Right atrium auricular region (tissue), 2 donors: ENCODE measurements at regions not wholly inside any gene's neighbourhood (a gene's known extent, or its start where the extent isn't known, plus 50 kb on each side); places are given as distances from the start of the nearest gene placed in this dataset.
"Not testable (repeated sequence)": the region's sequence is repeated elsewhere in the genome, so short reads cannot be mapped to it uniquely, and the experiment has no call there.

Source experiments
- DNase-seq: peaks from one replicate; pipeline ENCODE4 v3.0.0-alpha.2; 2019; ENCODE audit warnings: low spot score
- H3K27ac ChIP-seq, 2 donors: fragments of 200-600 bp; sonication (generic); 1 replicate in 1 of 2; 2 replicates in 1 of 2; pipeline ENCODE4 v1.5.1; 2016 to 2019
- H3K27me3 ChIP-seq, 2 donors: fragments of 200-600 bp; sonication (generic); one replicate each; pipeline versions ENCODE4 v1.5.1 to v1.6.0; 2017 to 2019
- H3K36me3 ChIP-seq: fragments of 200-600 bp; sonication (generic); one replicate; pipeline ENCODE4 v1.5.1; 2016
- H3K4me1 ChIP-seq, 2 donors: fragments of 200-600 bp; sonication (generic); one replicate each; pipeline versions ENCODE4 v1.5.1 to v1.6.0; 2017 to 2019
- H3K4me3 ChIP-seq, 2 donors: fragments of 200-600 bp; sonication (generic); 1 replicate in 1 of 2; 2 replicates in 1 of 2; pipeline ENCODE4 v1.5.1; 2017 to 2019; ENCODE audit warnings: mild to moderate bottlenecking in 1 of 2, moderate library complexity in 1 of 2
- H3K9me3 ChIP-seq, 2 donors: fragments of 200-600 bp; sonication (generic); one replicate each; pipeline ENCODE4 v1.5.1; 2019
- CTCF ChIP-seq, 2 donors: fragments of 200-600 bp; sonication (generic); IDR thresholded peaks; one replicate each; pipeline ENCODE4 v1.5.1; 2019; ENCODE audit warnings: antibody characterized with exemption in 2 of 2

- no peaks in the 10 kb centered on the region for H3K36me3 ChIP-seq
- no peak for DNase-seq
- no peaks in the 10 kb centered on the region for H3K27me3 ChIP-seq
- H3K4me1 ChIP-seq = no peaks in the 10 kb centered on the region
- H3K4me3 ChIP-seq = no peak overlapping the region
- TF ChIP-seq CTCF (IDR thresholded peaks at IDR 0.05) = no peak
- H3K27ac ChIP-seq = no peak overlapping the region
- no peaks in the 10 kb centered on the region for H3K9me3 ChIP-seq
Observed at GRCh38 chr12:85413266-85413665, 133.2 kb downstream of the ALX1 start.

- Histone ChIP-seq H3K36me3 (no peaks in the 10 kb centered on the region), H3K27me3 (no peaks in the 10 kb centered on the region), H3K4me1 (no peaks in the 10 kb centered on the region), H3K9me3 (no peaks in the 10 kb centered on the region), H3K4me3 (no peak overlapping the region), H3K27ac (no peak overlapping the region)
- DNase-seq = no peak
- TF ChIP-seq CTCF (IDR thresholded peaks at IDR 0.05) = no peak
Observed at GRCh38 chr12:85422762-85423161, 142.7 kb downstream of the ALX1 start.

GRCh38 chr12:85423947-85424346, 143.9 kb downstream of the ALX1 start:
- no peak for TF ChIP-seq CTCF (IDR thresholded peaks at IDR 0.05)
- Histone ChIP-seq H3K9me3 (no peaks in the 10 kb centered on the region), H3K4me3 (no peak overlapping the region), H3K36me3 (no peaks in the 10 kb centered on the region), H3K27me3 (no peaks in the 10 kb centered on the region), H3K27ac (no peak overlapping the region), H3K4me1 (no peaks in the 10 kb centered on the region)
- DNase-seq = no peak

GRCh38 chr12:85424581-85425348, 144.7 kb downstream of the ALX1 start:
- Histone ChIP-seq H3K27me3 (no peaks in the 10 kb centered on the region), H3K36me3 (no peaks in the 10 kb centered on the region), H3K4me3 (no peak overlapping the region), H3K4me1 (no peaks in the 10 kb centered on the region), H3K27ac (no peak overlapping the region), H3K9me3 (no peaks in the 10 kb centered on the region)
- no peak for DNase-seq
- no peak for TF ChIP-seq CTCF (IDR thresholded peaks at IDR 0.05)

GRCh38 chr12:85425349-85425612, 145.3 kb downstream of the ALX1 start:
- DNase-seq = no peak
- TF ChIP-seq CTCF (IDR thresholded peaks at IDR 0.05) = no peak
- Histone ChIP-seq H3K27me3 (no peaks in the 10 kb centered on the region), H3K4me1 (no peaks in the 10 kb centered on the region), H3K9me3 (no peaks in the 10 kb centered on the region), H3K36me3 (no peaks in the 10 kb centered on the region), H3K27ac (no peak overlapping the region), H3K4me3 (no peak overlapping the region)

- TF ChIP-seq CTCF (IDR thresholded peaks at IDR 0.05) = no peak
- H3K4me1 ChIP-seq = no peaks in the 10 kb centered on the region
- H3K27ac ChIP-seq = no peak overlapping the region
- no peaks in the 10 kb centered on the region for H3K36me3 ChIP-seq
- H3K4me3 ChIP-seq = no peak overlapping the region
- H3K9me3 ChIP-seq = no peaks in the 10 kb centered on the region
- H3K27me3 ChIP-seq = no peaks in the 10 kb centered on the region
- no peak for DNase-seq
Observed at GRCh38 chr12:85425926-85426325, 145.9 kb downstream of the ALX1 start.

GRCh38 chr12:85433148-85433547, 153.1 kb downstream of the ALX1 start:
- not testable (repeated sequence) for H3K4me1 ChIP-seq, H3K9me3 ChIP-seq, H3K27ac ChIP-seq, H3K4me3 ChIP-seq, H3K36me3 ChIP-seq, DNase-seq, H3K27me3 ChIP-seq
